Stimulated activated CD8-positive, alpha-beta memory T cell treated with anti-CD3 and anti-CD28 coated beads, Interleukin-12 subunit alpha, Interleukin-12 subunit beta, amount 100 ng/mL, for 24 hours (primary cell): ENCODE measurements at regions not wholly inside any gene's neighbourhood (a gene's known extent, or its start where the extent isn't known, plus 50 kb on each side); places are given as distances from the start of the nearest gene placed in this dataset.
"Not testable (repeated sequence)": the region's sequence is repeated elsewhere in the genome, so short reads cannot be mapped to it uniquely, and the experiment has no call there.

Source experiments
- DNase-seq: peaks from one replicate; pipeline ENCODE4 v3.0.0-alpha.2; 2020; ENCODE audit errors: extremely low read depth

DNA sequence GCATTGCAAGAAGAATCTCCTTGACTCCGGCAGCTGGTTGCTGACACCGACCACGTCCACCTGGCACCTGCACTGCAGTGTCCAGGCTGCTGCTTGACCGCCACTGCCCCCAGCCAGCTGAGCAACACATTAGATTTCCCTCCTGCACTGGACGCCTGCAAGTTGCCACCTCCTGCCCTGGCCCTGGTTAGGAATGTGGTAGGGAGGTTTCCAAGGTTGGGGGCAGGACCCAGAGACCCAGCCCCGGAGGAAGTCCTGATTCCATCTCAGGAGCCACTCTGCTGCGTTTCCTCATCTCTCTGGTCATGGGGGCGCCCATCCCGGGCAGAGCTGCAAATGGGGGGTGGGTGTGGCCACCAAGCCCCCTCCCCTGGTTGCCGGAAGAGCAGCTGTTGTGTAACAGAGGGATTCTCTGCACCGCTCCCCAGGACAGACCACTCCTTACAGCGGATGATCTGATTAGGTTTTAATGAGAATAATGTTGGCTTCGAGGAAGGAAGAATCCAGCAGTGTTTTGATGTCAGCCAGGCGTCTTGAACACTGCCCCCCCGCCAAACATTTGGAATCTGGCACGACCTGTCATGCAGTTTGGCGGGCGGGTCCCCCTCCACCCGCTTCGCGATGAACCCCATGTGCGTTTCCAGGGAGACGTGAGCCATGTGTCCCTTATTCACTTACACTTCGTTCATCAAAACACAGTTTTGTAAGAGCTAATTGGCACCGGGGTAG is 205.1 kb downstream of the NPIPB11 start:
- DNase-seq = not testable (repeated sequence)

DNA sequence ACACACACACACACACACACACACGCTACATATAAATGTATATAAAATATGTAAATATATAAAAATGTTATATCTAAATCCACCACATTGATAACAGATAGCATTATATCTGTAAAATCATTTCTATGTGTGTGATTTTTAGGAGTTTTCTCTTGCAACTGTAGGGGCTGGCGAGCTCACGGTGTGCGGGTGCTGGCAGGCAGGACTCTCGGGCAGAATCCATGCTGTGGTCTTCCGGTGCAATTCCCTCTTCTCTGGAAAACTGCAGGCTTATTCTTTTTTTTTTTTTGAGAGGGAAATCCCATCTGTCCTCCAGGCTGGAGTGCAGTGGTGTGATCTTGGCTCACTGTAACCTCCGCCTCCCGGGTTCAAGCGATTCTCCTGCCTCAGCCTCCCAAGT is 205.8 kb downstream of the NPIPB11 start:
- not testable (repeated sequence) for DNase-seq

DNA sequence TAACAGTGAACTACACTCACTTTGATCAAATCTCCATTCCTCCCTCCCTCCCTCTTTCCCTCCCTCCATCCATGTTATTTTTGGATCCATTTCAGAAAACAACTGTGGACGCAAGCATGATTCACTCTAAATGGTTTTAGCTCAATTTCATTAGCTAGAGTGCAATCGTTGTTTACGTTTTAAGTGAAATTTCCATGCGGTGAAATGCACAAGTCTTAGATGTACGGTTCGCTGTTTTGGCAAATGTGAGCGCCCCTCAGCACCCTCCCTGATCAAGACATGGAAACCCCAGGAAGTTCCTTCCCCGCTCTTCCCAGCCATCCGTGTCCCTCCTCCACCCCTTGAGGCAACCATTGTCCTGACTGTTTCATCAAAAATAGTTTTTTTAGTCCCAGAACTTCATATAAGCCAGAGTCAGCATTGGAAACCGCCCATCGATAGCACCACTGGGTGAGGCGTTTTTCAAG is 206.3 kb downstream of the NPIPB11 start:
- not testable (repeated sequence) for DNase-seq

DNA sequence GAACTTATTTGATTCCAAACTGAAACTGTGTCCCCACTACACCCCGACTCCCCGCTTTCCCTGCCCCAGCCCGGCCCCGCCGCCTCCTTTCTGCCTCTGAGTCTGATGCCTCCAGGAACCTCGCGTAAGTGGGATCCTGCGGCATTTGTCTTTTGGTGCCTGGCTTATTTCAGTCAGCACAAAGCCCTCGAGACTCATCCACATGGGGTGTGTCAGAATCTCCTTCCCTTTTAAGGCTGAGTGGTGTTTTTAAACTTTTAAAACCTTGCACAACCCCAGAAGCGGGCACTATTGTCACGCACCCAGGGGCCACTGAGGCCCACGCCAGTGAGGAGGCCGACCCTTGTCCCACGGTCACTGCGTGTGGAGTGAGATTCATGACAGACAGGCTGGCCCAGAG is 206.9 kb downstream of the NPIPB11 start:
- not testable (repeated sequence) for DNase-seq

DNA sequence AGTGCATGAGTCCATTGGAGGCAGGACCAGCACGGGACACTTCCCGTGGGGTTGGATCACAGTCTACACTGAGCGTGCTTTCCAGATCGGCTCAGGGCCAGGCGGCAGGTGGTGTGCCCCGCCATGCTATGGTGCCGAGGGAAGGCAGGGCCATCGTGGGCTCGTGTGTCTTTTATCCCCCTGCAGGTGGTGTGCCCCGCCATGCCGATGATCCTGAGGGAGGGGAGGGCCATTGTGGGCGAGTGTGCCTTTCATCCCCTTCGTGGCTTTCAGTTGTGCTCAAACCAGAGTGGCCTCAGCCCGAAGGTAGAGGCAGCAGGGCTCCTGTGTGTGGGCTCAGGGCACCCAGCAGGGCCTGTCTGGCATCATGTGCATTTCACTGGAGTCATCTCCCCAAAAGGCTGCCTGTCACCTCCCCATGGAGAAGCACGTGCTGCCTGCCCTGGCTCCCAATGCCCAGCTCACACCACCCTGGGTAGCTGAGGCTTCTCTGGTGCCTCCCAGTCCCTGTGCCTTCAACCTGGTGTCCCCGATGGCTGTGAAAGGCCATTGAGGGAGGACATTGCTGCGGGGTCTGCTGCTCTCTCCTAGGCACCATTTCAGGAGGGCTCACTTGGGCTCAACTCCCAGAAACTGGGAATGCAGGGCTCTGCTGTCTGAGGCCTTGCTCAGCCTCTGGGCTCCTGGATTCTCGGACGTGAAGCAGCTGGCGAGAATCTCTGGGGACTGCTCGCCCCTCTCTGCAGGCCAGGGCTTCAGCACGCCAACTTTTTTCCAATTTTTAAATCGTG is 207.6 kb downstream of the NPIPB11 start:
- no peak for DNase-seq

DNA sequence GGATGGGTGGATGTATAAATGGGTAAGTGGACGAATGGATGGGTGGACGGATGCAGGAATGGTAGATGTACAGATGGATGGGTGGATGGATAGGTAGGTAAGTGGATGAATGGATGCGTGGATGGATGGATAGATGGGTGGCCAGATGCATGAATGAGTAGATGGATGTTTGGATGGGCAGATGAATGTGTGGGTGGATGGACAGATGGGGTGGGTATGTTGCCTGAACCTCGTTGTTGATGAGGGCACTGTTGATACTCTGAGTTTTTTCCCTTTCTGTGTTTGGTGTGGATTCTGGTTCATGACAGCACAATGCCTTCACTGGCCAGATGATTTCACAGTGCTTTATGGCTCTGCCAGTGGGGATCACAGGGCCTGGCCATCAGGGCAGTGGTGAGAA is 208.3 kb downstream of the NPIPB11 start:
- no peak for DNase-seq

DNA sequence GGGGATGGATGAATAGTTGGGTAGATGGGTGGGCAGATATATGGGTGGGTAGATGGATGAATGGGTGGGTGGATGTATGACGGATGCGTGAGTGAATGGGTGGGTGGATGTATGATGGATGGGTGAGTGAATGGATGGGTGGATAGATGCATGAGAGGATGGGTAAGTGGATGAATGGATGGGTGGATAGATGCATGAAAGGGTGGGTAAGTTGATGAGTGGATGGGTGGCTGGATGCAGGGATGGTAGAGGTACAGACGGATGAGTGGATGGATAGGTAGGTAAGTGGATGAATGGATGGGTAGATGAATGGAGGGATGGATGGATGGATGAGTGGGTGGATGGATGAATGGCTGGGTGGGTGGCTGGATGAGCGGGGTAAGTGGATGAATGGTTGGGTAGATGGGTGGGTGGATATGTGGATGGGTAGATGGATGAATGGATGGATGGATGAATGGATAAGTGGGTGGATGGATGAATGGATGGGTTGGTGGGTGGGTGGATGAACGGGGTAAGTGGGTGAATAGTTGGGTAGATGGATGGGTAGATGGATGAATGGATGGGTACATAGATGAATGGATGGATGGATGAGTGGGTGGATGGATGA is 208.9 kb downstream of the NPIPB11 start:
- not testable (repeated sequence) for DNase-seq

DNA sequence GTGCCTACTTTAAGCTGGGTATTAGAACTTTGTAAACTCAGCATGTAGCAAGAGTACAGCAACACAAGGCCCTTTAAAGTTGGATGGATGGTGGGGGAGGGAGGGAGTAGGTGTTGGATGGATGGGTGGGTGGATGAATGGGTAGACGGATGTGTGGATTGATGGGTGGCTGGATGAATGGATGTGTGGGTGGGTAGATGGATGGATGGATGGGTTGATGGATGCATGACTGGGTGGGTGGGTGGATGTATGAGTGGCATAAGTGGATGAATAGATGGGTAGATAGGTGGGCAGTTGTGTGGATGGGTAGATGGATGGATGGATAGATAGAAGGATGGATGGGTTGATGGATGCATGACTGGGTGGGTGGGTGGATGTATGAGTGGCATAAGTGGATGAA is 209.8 kb downstream of the NPIPB11 start:
- not testable (repeated sequence) for DNase-seq

DNA sequence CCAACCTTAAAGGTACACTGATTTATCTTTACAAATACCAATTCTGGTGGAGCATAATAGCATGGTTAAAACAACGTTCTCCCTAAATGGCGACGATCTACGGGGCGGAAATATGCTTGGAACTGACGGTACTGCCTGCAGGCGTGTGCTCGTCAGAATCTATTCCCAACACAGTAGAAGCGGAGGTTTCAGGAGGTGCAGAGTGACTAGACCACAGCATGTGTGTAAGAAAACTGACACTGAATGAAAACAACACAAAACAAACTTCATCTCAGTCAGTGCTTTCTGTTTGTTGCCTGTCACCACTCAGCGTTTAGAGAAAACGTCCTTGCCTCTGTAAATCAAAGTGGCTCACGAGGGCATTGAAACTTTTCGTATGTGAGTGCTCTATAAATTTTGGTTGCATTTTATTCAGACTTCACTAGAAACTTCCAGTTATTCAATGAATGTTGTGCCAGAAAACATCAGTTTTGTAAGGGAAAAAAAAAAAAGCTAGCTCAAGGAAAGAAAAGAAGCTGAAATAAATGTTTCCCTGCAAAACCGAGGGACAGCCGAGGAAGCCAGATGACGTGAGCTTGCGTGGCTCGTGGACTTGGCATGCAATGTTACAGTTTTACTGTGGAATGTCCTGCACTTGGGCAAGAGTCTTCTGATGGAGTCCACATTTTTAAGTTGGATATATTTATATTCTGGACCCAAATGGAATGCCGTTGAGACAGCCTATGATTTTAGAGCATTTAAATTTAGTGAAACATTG is 210.4 kb downstream of the LAT start:
- DNase-seq = not testable (repeated sequence)

DNA sequence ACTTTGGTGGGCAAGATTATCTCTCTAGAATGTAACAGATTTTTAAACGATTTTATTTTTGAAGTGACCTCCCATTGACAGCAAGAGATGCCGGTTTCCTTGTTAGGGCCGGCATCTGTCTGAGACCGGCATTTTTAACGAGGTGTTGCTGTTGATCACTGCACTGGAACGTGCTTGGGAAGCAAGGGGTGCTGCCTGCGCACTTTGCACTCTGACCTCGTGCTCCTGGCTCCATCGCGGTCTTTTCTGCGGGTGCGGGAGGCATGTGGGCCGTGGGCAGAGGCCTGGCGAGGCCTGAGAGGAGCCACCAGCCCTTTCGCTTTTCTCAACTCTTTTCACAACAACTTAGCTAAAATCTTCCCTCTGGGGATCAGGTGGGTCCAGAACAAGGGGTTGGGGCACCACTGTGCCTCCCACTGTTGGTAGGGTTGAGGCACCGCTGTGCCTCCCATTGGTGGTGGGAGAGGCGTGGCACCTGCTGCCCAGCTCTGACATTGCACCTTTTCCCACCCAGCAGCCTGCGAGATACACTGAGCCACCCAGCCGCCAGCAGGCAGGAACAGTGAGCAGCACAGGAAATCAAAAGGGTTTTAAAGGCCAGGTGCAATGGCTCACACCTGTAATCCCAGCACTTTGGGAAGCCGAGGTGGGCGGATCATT is 209.5 kb downstream of the LAT start:
- DNase-seq = not testable (repeated sequence)

DNA sequence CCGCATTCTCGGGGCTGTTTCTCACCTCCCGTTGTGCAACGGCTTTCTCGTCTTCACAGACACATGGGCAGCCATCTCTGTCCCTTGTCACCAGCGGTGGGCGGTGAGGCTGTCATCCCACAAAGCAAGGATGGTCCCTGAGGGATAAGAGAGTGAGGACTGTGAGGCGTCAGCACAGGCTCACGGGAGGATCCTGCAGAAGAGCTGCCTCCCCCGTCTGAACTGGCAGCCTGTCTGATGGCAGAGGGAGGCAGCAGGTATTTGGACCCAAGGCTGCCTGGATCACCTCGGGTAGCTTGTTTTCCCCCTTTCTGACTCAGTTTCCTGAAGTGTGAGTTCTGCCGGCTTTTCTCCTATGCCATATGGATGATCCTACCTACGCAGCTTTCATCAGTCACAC is 208.8 kb downstream of the LAT start:
- not testable (repeated sequence) for DNase-seq

DNA sequence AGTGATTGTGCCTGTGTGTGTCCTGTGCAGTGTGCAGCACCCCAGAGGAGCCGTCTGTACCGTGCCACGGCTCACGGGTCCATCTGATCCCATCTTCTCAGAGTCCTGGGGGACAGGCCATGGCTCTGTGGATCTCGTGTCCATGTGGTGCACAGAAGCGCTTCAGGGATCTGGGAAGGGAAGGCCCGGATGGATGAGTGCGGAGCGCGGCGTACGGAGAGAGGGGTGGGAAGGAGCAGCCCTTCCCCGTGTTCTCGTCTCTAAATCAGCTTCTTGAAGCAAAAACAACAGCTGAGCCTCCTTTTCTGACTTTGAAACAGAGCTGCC is 208.4 kb downstream of the LAT start:
- not testable (repeated sequence) for DNase-seq

DNA sequence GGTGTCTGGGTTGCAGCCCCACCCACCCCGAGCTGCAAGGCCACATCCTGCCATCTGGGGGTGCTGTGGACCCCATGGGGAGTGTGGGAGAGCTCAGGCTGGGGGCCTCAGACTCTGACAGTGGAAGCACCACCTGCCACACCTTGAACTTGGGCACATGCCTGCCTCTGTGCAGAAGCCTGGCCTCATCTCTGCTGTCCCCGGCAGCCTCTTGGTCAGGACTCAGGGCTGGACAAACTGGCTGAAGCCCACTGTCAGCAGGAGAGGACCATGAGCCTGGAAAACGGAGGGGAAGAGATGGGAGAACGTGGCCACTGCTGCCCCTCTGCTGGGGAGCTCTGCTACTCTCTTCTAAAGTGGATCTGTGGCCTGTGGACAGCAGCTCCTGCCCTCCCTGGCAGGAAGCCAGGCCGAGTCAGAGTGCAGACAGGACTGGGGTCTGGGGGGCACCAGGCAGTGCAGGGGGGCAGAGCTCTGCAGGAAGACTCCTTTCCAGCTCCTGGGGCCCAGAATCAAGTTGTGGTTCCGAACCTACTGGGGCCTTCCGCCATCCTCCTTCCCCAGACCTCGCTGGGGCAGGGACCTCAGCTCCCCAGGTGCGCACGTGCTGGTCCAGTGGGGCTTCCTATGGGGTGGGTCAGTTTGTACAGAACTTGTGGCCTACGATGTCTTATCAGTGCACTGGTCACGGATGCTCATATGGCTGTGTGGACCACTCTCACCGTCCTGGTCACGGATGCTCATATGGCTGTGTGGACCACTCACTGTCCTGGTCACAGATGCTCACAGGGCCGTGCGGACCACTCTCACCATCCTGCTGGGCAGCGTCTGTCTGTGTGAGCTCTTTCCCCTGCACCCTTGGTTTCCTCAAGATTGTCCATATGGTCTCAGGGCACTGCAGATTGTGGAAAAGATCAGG is 207.7 kb downstream of the LAT start:
- no peak for DNase-seq

DNA sequence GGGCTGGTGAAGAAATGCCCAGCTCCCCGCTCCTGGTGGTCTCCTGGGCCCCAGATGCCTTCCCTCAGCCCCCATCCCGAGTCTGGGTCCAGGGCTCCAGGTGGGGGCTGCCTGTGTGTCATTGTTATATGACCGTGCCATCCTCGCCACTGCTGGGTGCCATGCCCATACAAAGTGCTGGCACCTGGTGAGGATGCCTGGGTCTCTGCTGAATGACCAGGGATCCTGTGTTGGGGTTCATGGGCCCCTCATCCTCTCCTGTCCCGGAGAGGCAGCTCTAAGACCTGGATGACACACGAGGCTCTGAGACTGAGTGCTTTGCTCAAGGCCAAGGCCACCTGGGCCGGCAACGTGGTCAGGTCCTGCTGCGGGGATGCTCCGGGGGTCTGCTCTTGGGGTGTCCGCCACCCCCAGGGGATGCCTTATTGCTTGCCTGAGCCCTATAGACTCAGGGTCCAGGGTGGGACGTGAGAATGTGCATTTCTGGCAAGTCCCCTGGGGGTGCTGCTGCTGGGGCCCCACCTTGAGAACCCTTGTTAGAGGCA is 206.9 kb downstream of the LAT start:
- not testable (repeated sequence) for DNase-seq

DNA sequence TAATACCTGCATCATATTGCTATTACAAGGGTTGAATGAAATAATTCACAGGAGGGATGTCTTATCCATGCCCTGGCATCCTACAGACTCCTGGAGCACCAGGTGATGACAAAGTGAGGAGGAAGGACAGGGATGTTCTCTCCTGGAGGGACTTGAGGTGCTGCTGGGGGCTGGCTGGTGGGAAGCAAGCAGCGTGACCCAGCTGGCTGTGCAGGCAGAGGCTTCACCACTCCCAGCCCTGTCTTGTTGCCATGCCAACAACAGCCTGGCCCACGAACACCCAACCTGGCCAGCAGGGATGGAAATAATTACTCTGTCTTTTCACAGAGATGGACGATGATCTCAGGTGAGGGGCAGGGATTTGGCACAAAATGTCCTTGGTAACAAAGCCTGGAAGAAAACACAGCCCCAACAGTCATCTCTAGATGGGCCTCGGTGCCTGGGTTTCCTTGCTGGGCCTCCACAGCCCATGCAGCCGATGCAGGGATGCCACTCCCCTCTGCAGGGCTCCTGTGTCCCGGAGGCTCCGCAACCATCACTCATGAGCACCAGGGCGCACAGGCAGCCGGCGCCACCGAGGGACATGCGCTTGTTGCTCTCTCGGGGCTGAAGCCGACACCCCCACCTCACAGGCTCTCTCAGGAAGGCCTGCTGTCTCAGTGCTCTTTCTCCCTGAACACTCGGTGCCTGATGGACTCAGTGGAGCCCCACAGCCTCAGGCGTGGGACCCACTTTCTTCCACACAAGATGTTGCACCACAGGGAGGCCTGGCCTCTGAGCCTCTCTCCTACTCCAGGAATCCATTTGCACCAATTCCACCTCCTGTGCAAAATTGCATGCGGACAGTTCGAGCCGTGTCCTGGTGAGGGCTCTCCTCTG is 205.9 kb downstream of the LAT start:
- not testable (repeated sequence) for DNase-seq

DNA sequence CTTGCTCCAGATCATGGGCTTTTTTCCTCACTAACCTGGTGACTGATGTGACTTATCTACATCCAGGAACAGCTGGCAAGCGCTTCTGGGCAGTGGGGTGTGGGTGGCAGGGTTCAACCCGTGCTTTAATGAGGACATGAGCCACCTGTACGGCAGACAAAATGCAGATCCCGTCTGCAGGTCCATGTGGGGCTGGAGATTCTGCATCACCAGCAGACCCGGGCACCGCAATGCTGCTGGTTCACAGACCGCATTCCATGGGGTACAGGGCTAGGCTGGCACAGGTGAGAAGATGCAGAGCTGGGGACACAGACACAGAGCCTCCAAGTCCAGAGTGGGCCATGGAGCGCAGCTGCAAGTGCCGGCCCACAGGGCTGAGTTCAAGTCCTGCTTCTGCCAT is 204.0 kb downstream of the LAT start:
- DNase-seq = not testable (repeated sequence)

DNA sequence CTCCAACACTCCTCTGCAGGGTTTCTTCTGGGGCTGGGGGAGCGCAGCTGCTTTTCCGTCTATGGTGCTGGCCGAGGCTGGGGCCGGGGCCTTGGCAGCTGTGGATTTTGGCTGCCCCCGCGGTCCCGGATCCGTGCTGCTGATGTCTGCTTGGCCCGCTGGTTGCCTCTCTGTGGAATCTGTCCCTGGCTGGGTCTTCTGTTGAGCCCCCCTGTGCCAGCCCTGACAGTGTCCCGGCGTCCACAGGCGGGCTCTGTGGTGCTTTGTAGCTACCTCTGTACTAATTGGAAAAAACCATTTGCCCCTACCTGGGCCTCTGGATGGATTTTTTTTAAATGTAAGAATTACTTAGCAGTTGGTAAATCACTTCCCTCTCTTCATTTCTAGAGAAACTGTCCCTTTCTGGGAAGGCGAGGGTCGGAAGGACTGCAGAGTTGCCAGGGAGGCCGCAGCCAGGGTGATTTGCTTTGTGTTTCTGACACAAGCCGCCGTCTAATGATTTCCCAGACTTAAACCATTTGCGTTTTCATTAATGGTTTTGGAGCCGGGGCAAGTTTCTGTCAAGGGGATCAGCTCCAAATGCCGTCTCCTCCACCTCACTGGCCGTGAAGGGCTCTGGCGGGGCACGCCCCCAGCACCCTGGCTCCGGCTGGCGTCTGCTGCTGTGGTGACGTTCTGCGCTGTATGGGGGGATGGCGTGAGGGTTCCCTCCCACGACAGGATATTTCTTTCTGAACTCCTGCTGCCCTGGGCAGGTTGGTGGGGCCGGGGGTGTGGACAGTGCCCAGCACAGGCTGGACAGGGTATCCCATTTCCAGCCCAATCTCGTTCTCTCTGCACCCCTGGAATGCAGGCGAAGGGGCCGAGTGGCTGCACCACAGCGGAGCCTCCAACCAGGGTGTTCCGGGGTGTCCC is 201.7 kb downstream of the LAT start:
- not testable (repeated sequence) for DNase-seq

DNA sequence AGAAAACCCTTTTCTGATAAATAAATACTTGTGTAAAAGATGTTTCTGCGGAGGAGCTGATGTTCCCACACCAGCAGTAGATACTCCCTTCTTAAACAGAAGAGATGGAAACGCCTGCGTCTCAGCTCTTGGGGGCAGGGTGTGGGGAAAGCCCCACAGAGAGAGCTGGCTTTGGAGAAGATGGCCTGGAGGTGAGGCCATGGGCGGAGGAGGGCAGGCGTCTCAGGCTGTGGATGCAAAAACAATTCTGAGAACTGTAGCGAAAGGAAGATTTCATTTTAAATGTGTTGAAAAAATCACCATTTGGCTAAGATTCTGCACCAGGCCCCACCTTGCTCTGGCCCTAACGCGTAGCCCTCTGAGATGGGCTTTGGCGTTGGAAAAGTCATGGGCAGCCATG is 201.0 kb downstream of the LAT start:
- DNase-seq = not testable (repeated sequence)
